Hippocampal formation (tissue), 2 donors: ENCODE measurements at regions not wholly inside any gene's neighbourhood (a gene's known extent, or its start where the extent isn't known, plus 50 kb on each side); places are given as distances from the start of the nearest gene placed in this dataset.
A peak's percentile ranks its signal among the peaks of the same experiment; 100 is the strongest.
"Not testable (repeated sequence)": the region's sequence is repeated elsewhere in the genome, so short reads cannot be mapped to it uniquely, and the experiment has no call there.

ENCODE experiments used
- DNase-seq, 2 donors: peaks; one replicate each; lab custom pipeline; 2025; lab: John Stamatoyannopoulos, UW

GRCh38 chrX:36650622-36651021, 357.5 kb upstream of the FAM47C start:
- no peak for DNase-seq

- no peak for DNase-seq
Measured at GRCh38 chrX:36683507-36683906, 324.7 kb upstream of the FAM47C start.

- DNase-seq, result no peak
Measured at GRCh38 chrX:36684053-36684452, 324.1 kb upstream of the FAM47C start.

- DNase-seq, result no peak
Measured at GRCh38 chrX:36721990-36722389, 286.2 kb upstream of the FAM47C start.

GRCh38 chrX:36753602-36754001, 254.6 kb upstream of the FAM47C start:
- DNase-seq, result no peak

- DNase-seq, result no peak
Measured at GRCh38 chrX:36787752-36788151, 220.4 kb upstream of the FAM47C start.

- DNase-seq, result no peak
Measured at GRCh38 chrX:36803151-36803550, 205.0 kb upstream of the FAM47C start.

GRCh38 chrX:36804066-36804465, 204.1 kb upstream of the FAM47C start:
- DNase-seq, result no peak

- no peak for DNase-seq
Measured at GRCh38 chrX:36844857-36845256, 163.3 kb upstream of the FAM47C start.

GRCh38 chrX:36847496-36847895, 160.7 kb upstream of the FAM47C start:
- DNase-seq, result no peak

- DNase-seq, result no peak
Measured at GRCh38 chrX:36849407-36849806, 158.8 kb upstream of the FAM47C start.

- no peak for DNase-seq
Measured at GRCh38 chrX:36856849-36857248, 151.3 kb upstream of the FAM47C start.

GRCh38 chrX:36859231-36859630, 148.9 kb upstream of the FAM47C start:
- DNase-seq, result no peak

GRCh38 chrX:36861601-36862000, 146.6 kb upstream of the FAM47C start:
- DNase-seq, result no peak

GRCh38 chrX:36867143-36867542, 141.0 kb upstream of the FAM47C start:
- peak in 1 of 2 donors; percentile 45 for DNase-seq

- no peak for DNase-seq
Measured at GRCh38 chrX:36868592-36868991, 139.6 kb upstream of the FAM47C start.

GRCh38 chrX:36869457-36869856, 138.7 kb upstream of the FAM47C start:
- DNase-seq, result no peak

- no peak for DNase-seq
Measured at GRCh38 chrX:36897690-36898089, 110.5 kb upstream of the FAM47C start.

GRCh38 chrX:36898301-36898700, 109.9 kb upstream of the FAM47C start:
- no peak for DNase-seq

GRCh38 chrX:36904561-36904960, 103.6 kb upstream of the FAM47C start:
- not testable (repeated sequence) for DNase-seq

GRCh38 chrX:36908801-36909675, 99.1 kb upstream of the FAM47C start:
- peak in 1 of 2 donors; percentile 33 for DNase-seq

- no peak for DNase-seq
Measured at GRCh38 chrX:36909676-36910030, 98.5 kb upstream of the FAM47C start.

- no peak for DNase-seq
Measured at GRCh38 chrX:36913551-36913950, 94.6 kb upstream of the FAM47C start.

GRCh38 chrX:36916941-36917340, 91.2 kb upstream of the FAM47C start:
- no peak for DNase-seq
